ENCODE measurements at regions not wholly inside any gene's neighbourhood (a gene's known extent, or its start where the extent isn't known, plus 50 kb on each side); places are given as distances from the start of the nearest gene placed in this dataset.

GRCh38 chr13:58151452-58151851, 519.9 kb downstream of the PCDH17 start:
- Histone ChIP-seq H3F3A (ENCODE audit: insufficient read depth, low read length, poor library complexity, severe bottlenecking) (no peaks in the 10 kb centered on the region), H3K27ac (ENCODE audit: low read length) (no peak overlapping the region), H3K9me2 (ENCODE audit: insufficient read depth, low read length) (no peaks in the 10 kb centered on the region), H3K79me2 (replicated peaks; ENCODE audit: insufficient read depth, low read length) (no peaks in the 10 kb centered on the region), H3K4me2 (ENCODE audit: low read length) (no peak overlapping the region), H3K4me3 (ENCODE audit: low read length) (no peak overlapping the region), H4K20me1 (ENCODE audit: insufficient read depth) (no peaks in the 10 kb centered on the region), H3K9ac (ENCODE audit: low read length) (no peak overlapping the region), H2AFZ (ENCODE audit: low read depth, low read length) (no peak overlapping the region), H3K36me3 (ENCODE audit: insufficient read depth, low read length) (no peaks in the 10 kb centered on the region), H3K9me3 (ENCODE audit: low read length) (no peaks in the 10 kb centered on the region), H3K27me3 (ENCODE audit: insufficient read depth, low read depth, low read length) (no peaks in the 10 kb centered on the region)
- TF ChIP-seq SMC3 (conservative IDR thresholded peaks at IDR 0.05; ENCODE audit: poor library complexity) (no peak), MXI1 (conservative IDR thresholded peaks at IDR 0.05; ENCODE audit: poor library complexity, severe bottlenecking) (no peak), EP300 (conservative IDR thresholded peaks at IDR 0.05; ENCODE audit: poor library complexity, severe bottlenecking) (no peak), POLR2AphosphoS5 (IDR thresholded peaks at IDR 0.05) (no peak), EZH2 (IDR thresholded peaks at IDR 0.05; ENCODE audit: borderline replicate concordance, insufficient read depth, low read length, poor library complexity, severe bottlenecking) (no peak), TAF1 (IDR thresholded peaks at IDR 0.05; ENCODE audit: low read depth) (no peak), RAD21 (conservative IDR thresholded peaks at IDR 0.05) (no peak), CTCF (IDR thresholded peaks at IDR 0.05; ENCODE audit: poor library complexity, severe bottlenecking) (no peak)
- TF ChIP-seq, protein P1, sequence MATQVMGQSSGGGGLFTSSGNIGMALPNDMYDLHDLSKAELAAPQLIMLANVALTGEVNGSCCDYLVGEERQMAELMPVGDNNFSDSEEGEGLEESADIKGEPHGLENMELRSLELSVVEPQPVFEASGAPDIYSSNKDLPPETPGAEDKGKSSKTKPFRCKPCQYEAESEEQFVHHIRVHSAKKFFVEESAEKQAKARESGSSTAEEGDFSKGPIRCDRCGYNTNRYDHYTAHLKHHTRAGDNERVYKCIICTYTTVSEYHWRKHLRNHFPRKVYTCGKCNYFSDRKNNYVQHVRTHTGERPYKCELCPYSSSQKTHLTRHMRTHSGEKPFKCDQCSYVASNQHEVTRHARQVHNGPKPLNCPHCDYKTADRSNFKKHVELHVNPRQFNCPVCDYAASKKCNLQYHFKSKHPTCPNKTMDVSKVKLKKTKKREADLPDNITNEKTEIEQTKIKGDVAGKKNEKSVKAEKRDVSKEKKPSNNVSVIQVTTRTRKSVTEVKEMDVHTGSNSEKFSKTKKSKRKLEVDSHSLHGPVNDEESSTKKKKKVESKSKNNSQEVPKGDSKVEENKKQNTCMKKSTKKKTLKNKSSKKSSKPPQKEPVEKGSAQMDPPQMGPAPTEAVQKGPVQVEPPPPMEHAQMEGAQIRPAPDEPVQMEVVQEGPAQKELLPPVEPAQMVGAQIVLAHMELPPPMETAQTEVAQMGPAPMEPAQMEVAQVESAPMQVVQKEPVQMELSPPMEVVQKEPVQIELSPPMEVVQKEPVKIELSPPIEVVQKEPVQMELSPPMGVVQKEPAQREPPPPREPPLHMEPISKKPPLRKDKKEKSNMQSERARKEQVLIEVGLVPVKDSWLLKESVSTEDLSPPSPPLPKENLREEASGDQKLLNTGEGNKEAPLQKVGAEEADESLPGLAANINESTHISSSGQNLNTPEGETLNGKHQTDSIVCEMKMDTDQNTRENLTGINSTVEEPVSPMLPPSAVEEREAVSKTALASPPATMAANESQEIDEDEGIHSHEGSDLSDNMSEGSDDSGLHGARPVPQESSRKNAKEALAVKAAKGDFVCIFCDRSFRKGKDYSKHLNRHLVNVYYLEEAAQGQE (IDR thresholded peaks at IDR 0.05; ENCODE audit: borderline replicate concordance), result no peak

DNA sequence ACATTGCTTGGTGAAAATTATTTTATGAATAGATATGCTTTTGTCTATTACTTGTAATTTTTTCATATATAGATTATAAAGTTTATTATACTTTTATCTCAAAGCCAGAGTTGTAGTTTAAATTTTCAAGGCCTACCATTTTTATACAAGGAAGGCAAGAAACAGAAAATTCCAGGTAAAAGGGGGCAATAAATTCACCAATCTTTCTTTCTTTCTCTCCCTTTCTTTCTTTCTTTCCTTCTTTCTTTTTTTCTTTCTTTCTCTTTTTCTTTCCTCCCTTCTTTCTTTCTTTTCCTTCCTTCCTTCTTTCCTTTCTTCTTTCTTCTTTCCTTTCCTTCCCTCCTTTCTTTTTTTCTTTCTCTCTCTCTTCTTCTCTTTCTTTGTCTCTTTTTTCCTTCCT, 529.4 kb downstream of the PCDH17 start:
- H3K4me2 ChIP-seq (ENCODE audit: low read length), result no peak overlapping the region
- no peaks in the 10 kb centered on the region for H3K9me2 ChIP-seq (ENCODE audit: insufficient read depth, low read length)
- no peaks in the 10 kb centered on the region for H3K9me3 ChIP-seq (ENCODE audit: low read length)
- H2AFZ ChIP-seq (ENCODE audit: low read depth, low read length), result no peak overlapping the region
- no peak for TF ChIP-seq EZH2 (IDR thresholded peaks at IDR 0.05; ENCODE audit: borderline replicate concordance, insufficient read depth, low read length, poor library complexity, severe bottlenecking)
- TF ChIP-seq POLR2AphosphoS5 (IDR thresholded peaks at IDR 0.05), result no peak
- TF ChIP-seq, protein P1 (IDR thresholded peaks at IDR 0.05; ENCODE audit: borderline replicate concordance), result no peak
- H3K79me2 ChIP-seq (replicated peaks; ENCODE audit: insufficient read depth, low read length), result no peaks in the 10 kb centered on the region
- H3K9ac ChIP-seq (ENCODE audit: low read length), result no peak overlapping the region
- no peak overlapping the region for H3K4me3 ChIP-seq (ENCODE audit: low read length)
- H3K27ac ChIP-seq (ENCODE audit: low read length), result no peak overlapping the region
- no peaks in the 10 kb centered on the region for H4K20me1 ChIP-seq (ENCODE audit: insufficient read depth)
- H3K27me3 ChIP-seq (ENCODE audit: insufficient read depth, low read depth, low read length), result no peaks in the 10 kb centered on the region
- H3F3A ChIP-seq (ENCODE audit: insufficient read depth, low read length, poor library complexity, severe bottlenecking), result no peaks in the 10 kb centered on the region
- H3K36me3 ChIP-seq (ENCODE audit: insufficient read depth, low read length), result no peaks in the 10 kb centered on the region
